Coronary artery (tissue), 2 donors: ENCODE measurements at regions not wholly inside any gene's neighbourhood (a gene's known extent, or its start where the extent isn't known, plus 50 kb on each side); places are given as distances from the start of the nearest gene placed in this dataset.

Experiments
- DNase-seq: peaks from one replicate; pipeline ENCODE4 v3.0.0-alpha.2; 2017; ENCODE audit warnings: low spot score
- H3K27ac ChIP-seq, 2 donors: fragments of 200-600 bp; sonication (generic); one replicate each; pipeline ENCODE4 v1.5.1; 2016 to 2019
- H3K4me3 ChIP-seq: fragments of 200-600 bp; sonication (generic); 2 replicates; pipeline ENCODE4 v1.5.1; 2016; ENCODE audit warnings: mild to moderate bottlenecking, moderate library complexity
- CTCF ChIP-seq: fragments of 200-600 bp; sonication (generic); IDR thresholded peaks from one replicate; pipeline ENCODE4 v1.5.1; 2019; ENCODE audit warnings: antibody characterized with exemption

- no peak for DNase-seq
- no peak for TF ChIP-seq CTCF
- Histone ChIP-seq H3K4me3 (no peak overlapping the region), H3K27ac (no peak overlapping the region)
Measured at GRCh38 chrX:109928596-109929335, 74.1 kb upstream of the TMEM164 start.

GRCh38 chrX:109931677-109932076 lies 71.2 kb upstream of the TMEM164 start:
- TF ChIP-seq CTCF = no peak
- Histone ChIP-seq H3K27ac (no peak overlapping the region), H3K4me3 (no peak overlapping the region)
- DNase-seq = no peak

- Histone ChIP-seq H3K4me3 (no peak overlapping the region), H3K27ac (no peak overlapping the region)
- no peak for DNase-seq
- TF ChIP-seq CTCF = no peak
Measured at GRCh38 chrX:109934434-109934833, 68.5 kb upstream of the TMEM164 start.

GRCh38 chrX:109934935-109935334 lies 68.0 kb upstream of the TMEM164 start:
- no peak for TF ChIP-seq CTCF
- H3K4me3 ChIP-seq = no peak overlapping the region
- no peak for DNase-seq
- no peak overlapping the region for H3K27ac ChIP-seq

GRCh38 chrX:109936114-109936513 lies 66.8 kb upstream of the TMEM164 start:
- DNase-seq = no peak
- TF ChIP-seq CTCF = no peak
- Histone ChIP-seq H3K27ac (no peak overlapping the region), H3K4me3 (no peak overlapping the region)

- Histone ChIP-seq H3K4me3 (no peak overlapping the region), H3K27ac (no peak overlapping the region)
- no peak for DNase-seq
- TF ChIP-seq CTCF = no peak
Measured at GRCh38 chrX:109936598-109936997, 66.3 kb upstream of the TMEM164 start.

GRCh38 chrX:109939498-109939897 lies 63.4 kb upstream of the TMEM164 start:
- Histone ChIP-seq H3K27ac (no peak overlapping the region), H3K4me3 (no peak overlapping the region)
- no peak for DNase-seq
- TF ChIP-seq CTCF = no peak
